Activated naive CD4-positive, alpha-beta T cell treated with anti-CD3 and anti-CD28 coated beads, Interleukin-2, amount 10 ng/mL, durations not matched to agents 7 days and 5 days (primary cell): ENCODE measurements at regions not wholly inside any gene's neighbourhood (a gene's known extent, or its start where the extent isn't known, plus 50 kb on each side); places are given as distances from the start of the nearest gene placed in this dataset.
"Not testable (repeated sequence)": the region's sequence is repeated elsewhere in the genome, so short reads cannot be mapped to it uniquely, and the experiment has no call there.

Experiments
- CTCF ChIA-PET: fragments of 350-600 bp; sonication (Branson Sonifier 250); formaldehyde crosslinking; loops from one replicate; lab custom pipeline; 2021; ENCODE audit warnings: antibody characterized with exemption; lab: Charles Lee
- DNase-seq: peaks from one replicate; pipeline ENCODE4 v3.0.0-alpha.2; 2020
- H3K27ac Mint-ChIP-seq: one replicate; pipeline ENCODE4 v1.8.0; 2021; ENCODE audit warnings: mild to moderate bottlenecking, moderate library complexity, mixed read lengths
- H3K27me3 Mint-ChIP-seq: one replicate; pipeline ENCODE4 v1.8.0; 2021; ENCODE audit warnings: mild to moderate bottlenecking, mixed read lengths
- H3K36me3 Mint-ChIP-seq: one replicate; pipeline ENCODE4 v1.8.0; 2021; ENCODE audit warnings: mixed read lengths
- H3K4me1 Mint-ChIP-seq: one replicate; pipeline ENCODE4 v1.8.0; 2021; ENCODE audit warnings: mixed read lengths
- H3K4me3 Mint-ChIP-seq: one replicate; pipeline ENCODE4 v1.8.0; 2021; ENCODE audit warnings: mild to moderate bottlenecking, moderate library complexity, mixed read lengths
- H3K9me3 Mint-ChIP-seq: one replicate; pipeline ENCODE4 v1.8.0; 2021; ENCODE audit warnings: mixed read lengths

DNA sequence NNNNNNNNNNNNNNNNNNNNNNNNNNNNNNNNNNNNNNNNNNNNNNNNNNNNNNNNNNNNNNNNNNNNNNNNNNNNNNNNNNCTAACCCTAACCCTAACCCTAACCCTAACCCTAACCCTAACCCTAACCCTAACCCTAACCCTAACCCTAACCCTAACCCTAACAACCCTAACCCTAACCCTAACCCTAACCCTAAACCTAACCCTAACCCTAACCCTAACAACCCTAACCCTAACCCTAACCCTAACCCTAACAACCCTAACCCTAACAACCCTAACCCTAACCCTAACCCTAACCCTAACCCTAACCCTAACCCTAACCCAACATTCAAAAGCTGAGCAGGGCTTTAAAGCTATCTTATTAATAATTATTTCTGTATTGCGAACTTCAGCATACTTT is 182.5 kb upstream of the FAM20C start:
- H3K27ac Mint-ChIP-seq, DNase-seq, H3K4me1 Mint-ChIP-seq, H3K27me3 Mint-ChIP-seq, CTCF ChIA-PET, H3K9me3 Mint-ChIP-seq, H3K36me3 Mint-ChIP-seq, H3K4me3 Mint-ChIP-seq: not testable (repeated sequence)

DNA sequence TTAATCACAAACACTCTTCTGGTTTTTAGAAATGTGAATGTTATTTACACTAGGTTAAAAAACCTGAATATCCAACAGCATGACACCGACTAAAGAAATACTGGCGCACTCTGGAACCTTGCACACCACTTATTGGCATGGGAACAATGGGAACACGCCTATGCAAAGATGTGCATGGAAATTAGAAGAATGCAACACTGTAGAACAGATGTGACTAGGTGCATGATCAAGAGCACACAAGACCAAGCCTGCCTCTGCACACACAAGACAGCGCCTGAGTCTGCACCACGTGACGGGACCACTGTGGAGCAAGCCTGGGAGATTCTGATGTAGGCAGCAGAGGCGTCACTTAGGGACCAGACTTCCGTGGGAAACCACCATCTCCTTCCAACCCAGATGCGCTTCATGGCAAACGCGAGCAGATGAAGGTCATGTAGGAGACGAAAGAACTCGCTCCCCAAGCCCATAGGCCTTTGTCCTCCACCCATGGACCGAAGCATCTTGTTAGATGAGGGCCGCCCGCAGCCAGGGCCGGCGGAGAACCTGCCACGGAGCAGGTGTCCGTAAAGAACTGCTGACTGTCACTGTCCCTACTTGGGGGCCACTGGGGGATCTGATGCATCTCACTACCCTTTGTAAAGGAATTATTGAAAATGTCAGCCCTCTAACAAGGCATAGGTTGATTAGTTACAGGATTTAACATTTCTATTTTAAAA is 159.6 kb upstream of the FAM20C start:
- H3K4me3 Mint-ChIP-seq, H3K36me3 Mint-ChIP-seq, H3K27me3 Mint-ChIP-seq, H3K4me1 Mint-ChIP-seq, CTCF ChIA-PET, H3K27ac Mint-ChIP-seq, H3K9me3 Mint-ChIP-seq, DNase-seq: not testable (repeated sequence)

DNA sequence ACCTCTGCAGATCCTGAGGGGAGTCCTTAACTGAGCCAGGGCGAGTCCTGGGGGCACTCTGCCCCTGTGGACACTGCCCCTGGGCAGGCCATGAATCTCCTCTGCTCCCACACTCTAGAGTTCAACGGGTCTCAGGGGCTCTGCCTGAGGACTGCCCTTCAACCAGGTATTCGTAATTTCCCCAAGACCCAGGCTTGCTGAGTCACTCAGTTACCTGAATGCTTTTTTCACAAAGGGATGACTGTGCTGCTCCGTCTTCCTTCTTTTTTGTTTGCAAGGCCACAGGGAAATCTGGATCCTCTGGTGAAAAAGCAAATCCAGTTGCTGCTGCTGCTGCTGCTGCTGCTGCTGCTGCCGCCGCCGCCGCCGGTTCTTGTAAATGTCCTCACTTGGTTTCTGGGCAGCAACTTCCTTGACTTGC is 157.2 kb upstream of the FAM20C start:
- H3K9me3 Mint-ChIP-seq, CTCF ChIA-PET, H3K27me3 Mint-ChIP-seq, H3K27ac Mint-ChIP-seq, H3K4me1 Mint-ChIP-seq, H3K4me3 Mint-ChIP-seq, H3K36me3 Mint-ChIP-seq, DNase-seq: not testable (repeated sequence)

DNA sequence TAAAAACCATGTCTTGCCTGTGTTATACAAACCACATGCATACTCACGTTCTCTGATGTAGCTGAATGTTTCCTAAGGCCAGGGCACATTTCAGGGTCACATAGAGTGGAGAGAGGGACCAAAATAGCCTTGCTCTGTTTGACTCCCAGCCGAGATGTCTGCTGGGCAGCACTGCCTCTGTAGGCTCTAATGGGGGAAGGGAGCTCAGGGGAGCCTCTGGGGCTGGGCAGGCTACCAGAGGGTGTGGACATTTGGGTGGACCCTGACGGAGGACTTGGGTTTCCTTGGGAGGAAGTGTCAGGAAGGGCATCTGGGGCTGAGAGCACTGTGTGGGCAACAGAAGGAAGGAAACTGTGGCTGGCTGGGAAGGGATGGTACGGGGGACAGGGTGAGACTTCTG is 155.8 kb upstream of the FAM20C start:
- H3K9me3 Mint-ChIP-seq, H3K27me3 Mint-ChIP-seq, H3K4me3 Mint-ChIP-seq, H3K36me3 Mint-ChIP-seq, H3K4me1 Mint-ChIP-seq, CTCF ChIA-PET, DNase-seq, H3K27ac Mint-ChIP-seq: not testable (repeated sequence)

DNA sequence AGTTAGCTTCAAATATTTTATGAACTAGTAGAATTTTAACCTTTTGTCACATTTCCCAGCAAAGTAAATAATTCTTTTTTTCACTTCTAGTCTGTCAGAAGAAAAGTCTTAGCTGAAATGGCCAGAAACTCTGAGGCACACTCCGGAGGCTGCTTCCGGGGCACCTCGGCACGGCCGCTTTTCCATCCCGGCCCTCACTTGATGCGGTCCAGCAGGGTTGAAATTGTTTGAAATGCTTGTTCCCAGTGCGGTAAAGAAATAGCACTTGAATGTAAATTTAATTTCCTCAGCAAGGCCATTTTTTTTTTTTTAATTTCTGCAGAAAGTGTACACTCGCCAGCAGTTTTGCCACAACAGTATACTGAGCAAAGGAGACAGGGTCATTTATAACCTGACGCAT is 154.7 kb upstream of the FAM20C start:
- H3K27me3 Mint-ChIP-seq, H3K4me1 Mint-ChIP-seq, H3K27ac Mint-ChIP-seq, H3K36me3 Mint-ChIP-seq, DNase-seq, H3K4me3 Mint-ChIP-seq, H3K9me3 Mint-ChIP-seq, CTCF ChIA-PET: not testable (repeated sequence)

DNA sequence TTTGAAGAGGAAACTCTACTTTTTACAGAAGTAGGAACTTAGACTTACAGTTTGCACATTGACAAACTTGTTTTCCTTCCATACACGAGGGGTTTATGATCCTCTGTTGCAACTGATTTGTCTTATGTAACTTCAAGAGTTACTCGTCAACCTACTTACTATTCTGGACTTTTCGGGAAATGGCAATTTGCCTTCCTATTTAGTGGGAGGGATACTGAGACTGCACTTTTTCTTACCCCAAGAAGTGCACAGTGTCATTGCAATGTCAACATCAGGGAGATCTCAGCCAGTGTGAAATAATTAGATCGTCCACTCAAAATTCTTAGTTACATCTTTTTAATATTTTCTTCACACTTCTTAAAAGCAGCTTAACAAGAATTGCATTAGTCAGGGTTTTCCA is 153.9 kb upstream of the FAM20C start:
- H3K27me3 Mint-ChIP-seq, H3K4me3 Mint-ChIP-seq, H3K27ac Mint-ChIP-seq, CTCF ChIA-PET, H3K36me3 Mint-ChIP-seq, H3K9me3 Mint-ChIP-seq, DNase-seq, H3K4me1 Mint-ChIP-seq: not testable (repeated sequence)

DNA sequence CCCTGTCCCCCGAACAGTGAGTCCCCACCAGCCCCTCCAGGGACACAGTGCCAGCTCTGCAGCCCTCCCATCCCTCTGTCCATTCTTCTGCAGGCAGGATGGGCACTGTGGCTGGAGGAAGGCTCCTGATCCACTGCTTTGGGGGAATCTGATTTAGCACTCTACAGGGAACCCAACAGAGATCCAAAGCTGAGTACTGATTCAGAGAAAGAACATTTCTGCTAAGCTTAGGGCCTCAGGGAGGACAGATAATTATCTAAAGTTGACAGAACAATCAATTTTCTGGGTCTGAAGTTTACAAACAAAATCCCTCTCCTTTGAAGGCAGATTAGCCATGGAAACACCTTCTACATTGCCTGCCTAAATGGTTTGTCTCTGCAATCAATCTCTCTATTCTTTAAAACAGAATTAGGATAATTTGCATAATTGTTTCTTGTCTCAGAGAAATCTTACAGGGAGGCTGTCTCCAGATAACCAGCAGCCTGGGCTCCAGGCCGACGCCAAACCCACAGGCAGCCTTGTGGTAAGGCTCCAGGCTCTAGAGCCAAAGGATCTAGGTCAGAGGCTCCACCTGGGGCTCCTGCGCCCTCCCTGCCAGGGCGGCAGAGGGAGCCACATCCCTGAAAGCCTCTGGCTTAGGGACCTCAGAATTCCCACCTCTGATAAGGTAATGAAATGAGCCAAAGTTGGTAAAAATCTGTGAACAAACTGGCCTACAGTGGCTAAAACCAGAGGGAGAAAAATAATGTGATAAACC is 152.2 kb upstream of the FAM20C start:
- H3K27ac Mint-ChIP-seq, H3K9me3 Mint-ChIP-seq, CTCF ChIA-PET: not testable (repeated sequence)

DNA sequence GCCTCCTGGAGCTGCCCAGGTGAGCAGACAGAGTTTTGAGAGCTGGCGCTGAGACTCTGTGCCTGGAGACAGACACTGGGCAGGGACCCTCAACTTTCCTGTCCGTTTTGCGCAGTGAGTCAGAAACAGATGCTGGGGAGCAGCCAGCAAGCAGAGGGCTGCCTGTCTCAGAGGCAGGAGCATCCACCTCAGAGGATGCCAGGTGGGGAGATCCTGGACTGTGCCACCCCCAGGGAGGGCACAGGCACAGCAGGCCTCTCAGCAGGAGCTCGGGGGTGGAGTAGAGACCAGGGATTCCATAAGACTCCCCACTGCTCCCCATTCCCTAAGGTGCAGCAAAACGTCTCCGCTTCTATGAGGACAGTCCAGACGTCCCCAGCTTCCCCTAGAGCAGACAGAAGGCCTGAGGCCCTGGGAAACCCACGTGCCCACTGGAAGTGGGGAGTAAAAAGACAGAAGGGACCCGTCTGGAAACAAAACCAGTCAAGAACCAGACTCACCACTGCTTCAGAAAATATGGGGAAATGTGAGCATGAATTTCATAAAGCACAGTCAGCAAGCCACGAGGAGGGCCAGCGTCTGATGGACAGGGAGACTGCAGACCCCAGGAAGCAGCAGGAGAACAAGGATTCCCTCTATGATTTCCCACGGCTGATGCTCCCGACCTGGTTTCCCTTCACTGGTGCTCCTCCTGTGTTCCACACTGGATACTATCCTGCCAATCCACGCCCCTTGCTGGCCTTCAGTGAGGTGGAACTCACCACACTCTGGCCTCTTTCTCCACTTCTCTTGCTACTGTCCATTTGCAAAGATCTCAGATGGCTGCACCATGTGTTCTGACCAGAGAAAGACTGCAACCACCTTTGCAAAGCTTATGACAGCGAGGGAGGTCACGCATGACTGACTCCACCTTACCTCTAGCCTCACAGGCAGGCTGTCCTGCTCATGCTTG is 151.3 kb upstream of the FAM20C start:
- Mint-ChIP-seq H3K27ac (no peak overlapping the region), H3K9me3 (no peaks in the 10 kb centered on the region), H3K36me3 (no peaks in the 10 kb centered on the region), H3K4me1 (no peaks in the 10 kb centered on the region), H3K27me3 (peaks cover 9% of the 10 kb centered on the region), H3K4me3 (no peak overlapping the region)
- DNase-seq, result no peak
- CTCF ChIA-PET, result no interaction called here

More for the DNA sequence above, 152.2 kb upstream of the FAM20C start:
- not testable (repeated sequence) for H3K4me1 Mint-ChIP-seq, H3K27me3 Mint-ChIP-seq, DNase-seq, H3K4me3 Mint-ChIP-seq, H3K36me3 Mint-ChIP-seq

DNA sequence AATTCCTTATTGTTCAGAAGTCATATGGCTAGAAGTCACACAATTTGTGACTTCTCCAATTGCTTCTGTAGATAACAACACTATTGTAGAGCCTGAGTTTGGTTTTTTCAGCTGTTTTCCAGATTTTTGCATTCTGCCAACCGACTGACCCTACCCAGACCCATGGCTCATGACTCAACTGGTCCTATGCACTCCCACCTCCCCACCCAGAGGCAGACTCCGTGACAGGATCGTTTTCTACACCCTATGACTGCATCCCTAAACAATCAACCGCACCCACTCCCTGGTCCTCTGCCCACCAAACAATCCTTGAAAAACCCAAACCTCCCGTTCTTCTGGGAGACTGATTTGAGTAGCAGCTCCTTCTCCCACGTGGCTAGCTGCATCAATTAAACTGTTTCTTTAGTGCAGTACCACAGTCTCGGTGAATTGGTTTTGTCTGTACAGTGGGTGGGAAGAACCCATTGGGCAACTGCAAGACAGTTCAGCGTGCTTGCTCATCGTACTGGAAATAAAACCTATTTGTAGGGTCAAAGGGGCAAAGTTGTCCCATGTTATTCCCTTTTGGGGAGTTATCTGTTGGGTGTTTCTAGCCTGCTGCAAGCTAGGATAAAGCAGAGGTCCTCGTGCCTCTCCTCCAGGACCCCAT is 150.3 kb upstream of the FAM20C start:
- CTCF ChIA-PET, result no interaction called here
- no peaks in the 10 kb centered on the region for H3K9me3 Mint-ChIP-seq
- no peaks in the 10 kb centered on the region for H3K4me1 Mint-ChIP-seq
- DNase-seq, result no peak
- no peak overlapping the region for H3K4me3 Mint-ChIP-seq
- no peak overlapping the region for H3K27ac Mint-ChIP-seq
- H3K27me3 Mint-ChIP-seq, result peaks cover 12% of the 10 kb centered on the region
- H3K36me3 Mint-ChIP-seq, result no peaks in the 10 kb centered on the region

DNA sequence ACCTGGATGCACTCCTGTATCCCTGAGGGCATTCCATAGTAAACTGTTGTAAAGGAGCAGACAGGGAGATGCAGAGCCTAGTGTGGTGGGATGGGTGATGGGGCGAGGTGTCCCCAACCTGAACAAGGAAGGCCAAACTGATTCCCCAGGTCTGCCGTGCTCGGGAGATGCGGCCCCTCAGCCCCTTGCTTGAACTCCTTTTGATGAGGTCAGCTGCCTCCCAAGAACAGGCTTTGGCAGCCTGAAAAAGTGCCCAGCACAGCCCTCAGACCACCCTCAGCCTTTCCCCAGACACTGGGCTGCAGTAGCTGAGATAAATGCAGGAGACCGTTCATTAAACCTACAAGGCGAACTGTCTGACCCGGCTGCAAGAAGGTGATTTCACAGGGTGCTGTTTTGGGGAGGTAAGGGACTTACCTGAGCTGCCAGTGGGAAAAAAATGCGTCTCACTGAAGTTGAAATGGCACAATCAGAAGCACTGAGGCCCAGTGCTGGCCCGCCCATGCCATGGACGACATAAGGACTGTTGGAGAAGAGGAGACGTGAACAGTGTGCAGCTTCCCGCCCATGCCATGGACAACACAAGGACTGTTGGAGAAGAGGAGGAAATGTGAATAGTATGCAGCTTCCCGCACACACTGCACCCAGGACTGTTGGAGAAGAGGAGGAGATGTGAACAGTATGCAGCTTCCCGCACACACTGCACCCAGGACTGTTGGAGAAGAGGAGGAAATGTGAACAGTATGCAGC is 148.4 kb upstream of the FAM20C start:
- DNase-seq, result no peak
- peaks cover 12% of the 10 kb centered on the region for H3K27me3 Mint-ChIP-seq
- H3K9me3 Mint-ChIP-seq, result no peaks in the 10 kb centered on the region
- H3K4me1 Mint-ChIP-seq, result no peaks in the 10 kb centered on the region
- H3K36me3 Mint-ChIP-seq, result no peaks in the 10 kb centered on the region
- H3K27ac Mint-ChIP-seq, result no peak overlapping the region
- CTCF ChIA-PET, result no interaction called here
- H3K4me3 Mint-ChIP-seq, result no peak overlapping the region

DNA sequence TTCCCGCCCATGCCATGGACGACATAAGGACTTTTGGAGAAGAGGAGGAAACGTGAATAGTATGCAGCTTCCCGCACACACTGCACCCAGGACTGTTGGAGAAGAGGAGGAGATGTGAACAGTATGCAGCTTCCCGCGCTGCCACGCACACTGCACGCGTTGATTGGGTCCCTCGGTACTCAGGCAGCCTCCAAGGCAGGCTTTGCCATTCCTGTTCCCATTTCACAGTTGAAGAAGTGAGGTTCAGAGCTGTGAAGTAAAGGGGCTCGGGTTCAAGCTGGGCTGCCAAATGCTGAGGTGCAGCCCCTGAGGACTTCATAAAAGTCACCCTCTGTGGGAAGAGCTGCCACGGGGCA is 147.9 kb upstream of the FAM20C start:
- H3K27ac Mint-ChIP-seq, result no peak overlapping the region
- H3K27me3 Mint-ChIP-seq, result peaks cover 12% of the 10 kb centered on the region
- DNase-seq, result no peak
- H3K9me3 Mint-ChIP-seq, result no peaks in the 10 kb centered on the region
- no peak overlapping the region for H3K4me3 Mint-ChIP-seq
- no peaks in the 10 kb centered on the region for H3K36me3 Mint-ChIP-seq
- CTCF ChIA-PET, result no interaction called here
- H3K4me1 Mint-ChIP-seq, result no peaks in the 10 kb centered on the region

DNA sequence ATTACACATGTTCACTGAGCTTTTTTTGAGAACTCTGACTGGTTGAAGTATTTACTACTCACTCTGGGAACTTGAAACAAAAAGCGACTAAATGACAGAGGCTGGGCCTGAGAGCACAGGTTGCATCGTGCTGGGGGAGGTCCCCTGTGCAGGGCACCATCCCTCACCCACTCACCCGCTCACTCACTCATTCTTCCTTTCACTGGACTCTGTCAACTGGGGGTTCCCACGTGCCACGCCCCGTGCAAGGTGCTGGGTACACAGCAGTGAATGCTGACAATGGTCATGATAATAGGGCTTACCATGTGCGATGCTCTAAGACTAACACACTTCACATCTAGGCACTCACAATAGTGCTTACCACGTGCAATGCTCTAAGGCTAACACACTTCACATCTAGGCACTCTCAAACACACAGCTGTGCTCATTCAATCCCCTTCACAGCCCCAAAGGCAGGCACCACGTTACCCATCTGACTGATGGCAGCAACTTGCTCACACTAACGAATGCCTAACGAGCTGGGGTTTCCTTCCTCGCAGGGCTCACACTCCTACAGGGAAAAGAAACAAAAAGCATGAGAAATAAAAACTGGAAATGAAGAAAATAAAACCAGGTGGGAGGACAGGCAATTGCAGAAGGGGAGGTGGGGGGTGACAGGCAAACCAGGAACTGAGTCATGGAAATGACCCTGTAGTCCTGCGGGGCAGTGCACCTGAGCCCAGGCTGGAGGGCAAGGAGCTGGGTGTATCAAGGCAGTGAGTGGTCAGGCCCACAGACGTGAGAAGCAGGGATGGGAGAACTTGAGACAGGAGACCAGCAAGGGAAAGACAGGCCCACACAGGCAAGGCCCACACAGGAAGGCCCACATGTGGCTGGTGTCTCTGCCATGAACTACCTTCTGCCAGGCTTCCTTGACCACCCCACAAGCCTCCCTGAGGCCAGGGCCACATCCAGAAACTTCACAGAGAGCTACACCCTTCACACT is 147.0 kb upstream of the FAM20C start:
- H3K4me3 Mint-ChIP-seq, result no peak overlapping the region
- H3K27ac Mint-ChIP-seq, result no peak overlapping the region
- H3K27me3 Mint-ChIP-seq, result peaks cover 12% of the 10 kb centered on the region
- no peak for DNase-seq
- H3K9me3 Mint-ChIP-seq, result no peaks in the 10 kb centered on the region
- CTCF ChIA-PET, result no interaction called here
- no peaks in the 10 kb centered on the region for H3K36me3 Mint-ChIP-seq
- H3K4me1 Mint-ChIP-seq, result no peaks in the 10 kb centered on the region
